HepG2 (cell line): ENCODE measurements at regions not wholly inside any gene's neighbourhood (a gene's known extent, or its start where the extent isn't known, plus 50 kb on each side); places are given as distances from the start of the nearest gene placed in this dataset.

Experiments used
- ATAC-seq: fragments of 200-7000 bp; cut with Tn5 transposase; 3 replicates; pipeline ENCODE4 v1.9.1; 2020; ENCODE audit warnings: mild to moderate bottlenecking, moderate library complexity
- BruUV-seq: library from RNA; stranded (reverse); fragments of 400-500 nt; replicated peaks from 2 replicates; lab custom pipeline; 2021; lab: Mats Ljungman, UMichigan
- CTCF ChIA-PET: fragments of 300-600 bp; formaldehyde crosslinking; extraction: SDS; loops from one replicate; lab custom pipeline; 2021; ENCODE audit warnings: low total read pairs, inconsistent platforms, low intra/inter-chr PET ratio; lab: Yijun Ruan, JAX
- POLR2A ChIA-PET: fragments of 350-600 bp; sonication (Branson Sonifier 250); formaldehyde crosslinking; loops from one replicate; lab custom pipeline; 2020; ENCODE audit warnings: antibody characterized with exemption, inconsistent platforms; lab: Yijun Ruan, JAX
- DNase-seq: peaks from one replicate; pipeline ENCODE4 v3.0.0-alpha.2; 2015; ENCODE audit warnings: low spot score
- FAIRE-seq: peaks from 3 replicates; lab custom pipeline; 2011; peaks lifted over from hg19 to GRCh38; lab: Jason Lieb, UNC
- H2AFZ ChIP-seq: one replicate; pipeline ENCODE4 v1.6.1; 2011; ENCODE audit warnings: low read length, inconsistent platforms
- H3K27ac ChIP-seq: fragments of 300-600 bp; 3 replicates; pipeline ENCODE4 v1.8.0; 2011; ENCODE audit warnings: mixed run types, mild to moderate bottlenecking, mixed read lengths, low read length, inconsistent platforms; ENCODE audit not compliant: insufficient read depth; ENCODE audit errors: extremely low read length
- H3K27me3 ChIP-seq, 2 experiments: fragments of 200-600 bp in 1 of 2; 2 replicates in 1 of 2; 3 replicates in 1 of 2; pipeline versions ENCODE4 v1.6.0 to v1.8.0; 2011; ENCODE audit warnings: low read length in 2 of 2, mild to moderate bottlenecking in 2 of 2, moderate library complexity in 2 of 2, inconsistent platforms in 1 of 2; ENCODE audit not compliant: insufficient read depth in 2 of 2, control insufficient read depth in 1 of 2
- H3K36me3 ChIP-seq, 2 experiments: fragments of 200-600 bp in 1 of 2; replicated peaks in 1 of 2; 2 replicates in 1 of 2; 3 replicates in 1 of 2; pipeline versions ENCODE4 v1.5.1 to v1.8.0; 2011; ENCODE audit warnings: low read length in 2 of 2, inconsistent platforms in 1 of 2; ENCODE audit not compliant: insufficient read depth in 2 of 2, control insufficient read depth in 1 of 2
- H3K4me1 ChIP-seq: 2 replicates; pipeline ENCODE4 v1.5.1; 2012; ENCODE audit warnings: low read length, inconsistent platforms; ENCODE audit not compliant: insufficient read depth
- H3K4me2 ChIP-seq: 2 replicates; pipeline ENCODE4 v1.6.0; 2011; ENCODE audit warnings: low read depth, low read length, inconsistent platforms
- H3K4me3 ChIP-seq, 3 experiments: fragments of 200-600 bp in 1 of 3; sonication (generic), shearing (Covaris generic) in 1 of 3; replicated peaks in 1 of 3; 2 replicates each; pipeline ENCODE4 v1.5.1; 2011 to 2016; ENCODE audit warnings: low read length in 3 of 3, inconsistent platforms in 2 of 3, low read depth in 2 of 3, mild to moderate bottlenecking in 2 of 3, control low read depth in 1 of 3, mixed read lengths in 1 of 3; ENCODE audit not compliant: insufficient read depth in 1 of 3
- H3K79me2 ChIP-seq: one replicate; pipeline ENCODE4 v1.6.1; 2011; ENCODE audit warnings: low read length, inconsistent platforms; ENCODE audit not compliant: insufficient read depth
- H3K9ac ChIP-seq: 2 replicates; pipeline ENCODE4 v1.6.0; 2011; ENCODE audit warnings: mild to moderate bottlenecking, low read depth, low read length, inconsistent platforms; ENCODE audit not compliant: insufficient read depth
- H3K9me3 ChIP-seq: 2 replicates; pipeline ENCODE4 v1.5.1; 2012; ENCODE audit warnings: mild to moderate bottlenecking, low read length
- H4K20me1 ChIP-seq: 2 replicates; pipeline ENCODE4 v1.6.0; 2011; ENCODE audit warnings: inconsistent platforms, mild to moderate bottlenecking, low read length, moderate library complexity; ENCODE audit not compliant: insufficient read depth
- ARNTL ChIP-seq: sonication (generic); formaldehyde crosslinking; IDR thresholded peaks from 2 replicates; pipeline ENCODE4 v1.4.0; 2020; ENCODE audit warnings: mild to moderate bottlenecking, missing genetic modification reagents
- NFRKB ChIP-seq: fragments of 450-650 bp; IDR thresholded peaks from 2 replicates; pipeline ENCODE4 v1.6.1; 2017
- NR1H2 ChIP-seq: sonication (generic); formaldehyde crosslinking; IDR thresholded peaks from 2 replicates; pipeline ENCODE4 v1.8.1; 2022; ENCODE audit warnings: low read depth, missing genetic modification reagents, borderline replicate concordance
- PTBP1 ChIP-seq: fragments of 200-400 bp; formaldehyde crosslinking; IDR thresholded peaks from 2 replicates; pipeline ENCODE4 v1.6.1; 2018; ENCODE audit warnings: low read length, low read depth; ENCODE audit not compliant: poor library complexity, severe bottlenecking
- TCF7 ChIP-seq: sonication (generic); IDR thresholded peaks from 2 replicates; pipeline ENCODE4 v1.6.1; 2016; ENCODE audit warnings: antibody characterized with exemption, low read depth
- YY1 ChIP-seq: IDR thresholded peaks from 2 replicates; pipeline ENCODE4 v1.6.1; 2011; ENCODE audit warnings: low read length, low read depth, moderate library complexity, mild to moderate bottlenecking; ENCODE audit not compliant: insufficient read depth, insufficient replicate concordance
- ZNF251 ChIP-seq: sonication (generic); formaldehyde crosslinking; IDR thresholded peaks from 2 replicates; pipeline ENCODE4 v1.9.0; 2021; ENCODE audit warnings: mild to moderate bottlenecking, missing genetic modification reagents
- ZNF468 ChIP-seq: sonication (generic); formaldehyde crosslinking; IDR thresholded peaks from 2 replicates; pipeline ENCODE4 v1.8.0; 2022; ENCODE audit warnings: mild to moderate bottlenecking, moderate library complexity, missing genetic modification reagents
- whole genome bisulfite sequencing: methylation state at CpG from one replicate; pipeline ENCODE4 v1.1.6; 2017; ENCODE audit warnings: low lambda C conversion rate; 5-methylcytosine and 5-hydroxymethylcytosine counted together
- in situ Hi-C: cut with HindIII; loops from 2 replicates; pipeline ENCODE4 v1.10.0; 2017; ENCODE audit warnings: low pct_unique_long_range_greater_than_20kb; ENCODE audit not compliant: extremely low pct_ligation_motif_present
- intact Hi-C: fragments of 100-400 bp; cut with micrococcal nuclease; formaldehyde crosslinking; loops from one replicate; pipeline ENCODE4 v1.10.0; 2022; ENCODE audit not compliant: unreplicated experiment
- TF ChIP-seq, protein P1 (sequence below): sonication (generic); formaldehyde crosslinking; IDR thresholded peaks from 2 replicates; pipeline ENCODE4 v1.4.0; 2020; ENCODE audit warnings: missing genetic modification reagents
- TF ChIP-seq, protein P2 (sequence below): IDR thresholded peaks from 2 replicates; pipeline ENCODE4 v1.6.1; 2016; ENCODE audit warnings: missing compliant biosample characterization, missing genetic modification reagents, borderline replicate concordance
- TF ChIP-seq, protein P3 (sequence below): sonication (generic); formaldehyde crosslinking; IDR thresholded peaks from 2 replicates; pipeline ENCODE4 v1.5.1; 2020; ENCODE audit warnings: missing genetic modification reagents, mild to moderate bottlenecking, borderline replicate concordance
- TF ChIP-seq, protein P4 (sequence below): sonication (generic); formaldehyde crosslinking; IDR thresholded peaks from 2 replicates; pipeline ENCODE4 v1.5.1; 2020; ENCODE audit warnings: mild to moderate bottlenecking, missing genetic modification reagents, borderline replicate concordance
- TF ChIP-seq, protein P5 (sequence below): sonication (generic); formaldehyde crosslinking; IDR thresholded peaks from 2 replicates; pipeline ENCODE4 v1.5.1; 2020; ENCODE audit warnings: missing genetic modification reagents, mild to moderate bottlenecking, borderline replicate concordance

DNA sequence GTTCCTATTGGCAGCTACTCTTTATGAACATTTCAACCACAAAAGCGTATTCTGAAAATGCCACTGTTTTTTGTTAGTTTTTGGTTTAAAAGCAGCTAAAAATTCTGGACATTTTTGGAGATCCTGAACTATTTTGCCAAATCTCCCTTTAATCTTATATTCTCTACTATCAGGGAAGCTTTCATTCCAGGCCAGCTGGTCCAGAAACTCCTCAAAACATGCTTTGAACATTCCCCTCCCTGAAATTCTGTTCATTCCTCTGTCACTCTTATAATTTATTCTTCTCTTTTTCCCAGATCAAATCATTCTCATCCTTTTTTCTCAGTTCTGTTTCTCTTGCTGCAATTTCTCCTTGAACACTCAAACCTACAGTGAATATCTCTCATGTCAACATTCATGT lies 790.9 kb upstream of the ARGLU1 start (continued):
- TF ChIP-seq, protein P1, sequence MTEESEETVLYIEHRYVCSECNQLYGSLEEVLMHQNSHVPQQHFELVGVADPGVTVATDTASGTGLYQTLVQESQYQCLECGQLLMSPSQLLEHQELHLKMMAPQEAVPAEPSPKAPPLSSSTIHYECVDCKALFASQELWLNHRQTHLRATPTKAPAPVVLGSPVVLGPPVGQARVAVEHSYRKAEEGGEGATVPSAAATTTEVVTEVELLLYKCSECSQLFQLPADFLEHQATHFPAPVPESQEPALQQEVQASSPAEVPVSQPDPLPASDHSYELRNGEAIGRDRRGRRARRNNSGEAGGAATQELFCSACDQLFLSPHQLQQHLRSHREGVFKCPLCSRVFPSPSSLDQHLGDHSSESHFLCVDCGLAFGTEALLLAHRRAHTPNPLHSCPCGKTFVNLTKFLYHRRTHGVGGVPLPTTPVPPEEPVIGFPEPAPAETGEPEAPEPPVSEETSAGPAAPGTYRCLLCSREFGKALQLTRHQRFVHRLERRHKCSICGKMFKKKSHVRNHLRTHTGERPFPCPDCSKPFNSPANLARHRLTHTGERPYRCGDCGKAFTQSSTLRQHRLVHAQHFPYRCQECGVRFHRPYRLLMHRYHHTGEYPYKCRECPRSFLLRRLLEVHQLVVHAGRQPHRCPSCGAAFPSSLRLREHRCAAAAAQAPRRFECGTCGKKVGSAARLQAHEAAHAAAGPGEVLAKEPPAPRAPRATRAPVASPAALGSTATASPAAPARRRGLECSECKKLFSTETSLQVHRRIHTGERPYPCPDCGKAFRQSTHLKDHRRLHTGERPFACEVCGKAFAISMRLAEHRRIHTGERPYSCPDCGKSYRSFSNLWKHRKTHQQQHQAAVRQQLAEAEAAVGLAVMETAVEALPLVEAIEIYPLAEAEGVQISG (CRISPR knock-in tag) = no peak
- no peak for TF ChIP-seq NFRKB
- no peak for TF ChIP-seq YY1
- TF ChIP-seq, protein P2, sequence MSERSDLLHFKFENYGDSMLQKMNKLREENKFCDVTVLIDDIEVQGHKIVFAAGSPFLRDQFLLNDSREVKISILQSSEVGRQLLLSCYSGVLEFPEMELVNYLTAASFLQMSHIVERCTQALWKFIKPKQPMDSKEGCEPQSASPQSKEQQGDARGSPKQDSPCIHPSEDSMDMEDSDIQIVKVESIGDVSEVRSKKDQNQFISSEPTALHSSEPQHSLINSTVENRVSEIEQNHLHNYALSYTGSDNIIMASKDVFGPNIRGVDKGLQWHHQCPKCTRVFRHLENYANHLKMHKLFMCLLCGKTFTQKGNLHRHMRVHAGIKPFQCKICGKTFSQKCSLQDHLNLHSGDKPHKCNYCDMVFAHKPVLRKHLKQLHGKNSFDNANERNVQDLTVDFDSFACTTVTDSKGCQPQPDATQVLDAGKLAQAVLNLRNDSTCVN (CRISPR knock-in tag) = no peak

DNA sequence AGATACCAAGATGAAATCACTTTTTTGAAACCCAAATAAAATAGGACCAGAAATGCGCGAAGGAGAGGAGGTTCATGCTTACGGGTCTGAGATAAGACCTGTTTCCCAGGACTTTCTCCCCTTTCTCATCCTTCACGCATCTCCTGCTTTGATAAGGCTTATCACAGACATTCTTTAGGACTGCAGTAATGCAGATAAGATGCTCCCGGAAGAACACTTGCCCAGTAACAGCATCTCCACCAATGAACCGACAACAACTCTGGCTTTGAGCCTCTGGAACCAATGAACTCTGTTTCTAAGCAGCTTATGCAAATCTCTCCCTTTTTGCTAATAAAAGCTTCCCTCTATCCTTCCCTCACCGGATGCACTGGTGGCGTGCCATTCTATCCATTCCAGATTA lies 783.4 kb upstream of the ARGLU1 start:
- in situ Hi-C loops = no loop called here
- BruUV-seq = no TSS peak
- Histone ChIP-seq H3K36me3 (no peaks in the 10 kb centered on the region), H3K79me2 (no peaks in the 10 kb centered on the region), H3K4me3 (no peak overlapping the region), H3K27ac (no peak overlapping the region), H3K27me3 (no peaks in the 10 kb centered on the region; a peak in 2 of 5 replicates), H3K9ac (no peak overlapping the region), H3K4me1 (no peaks in the 10 kb centered on the region), H3K4me2 (no peak overlapping the region), H4K20me1 (no peaks in the 10 kb centered on the region), H3K9me3 (no peaks in the 10 kb centered on the region), H2AFZ (no peak overlapping the region)
- WGBS = 11% methylated on average over 8 of the region's 8 CpGs
- DNase-seq (no peak), ATAC-seq (no peak), FAIRE-seq (no peak)
- ChIA-PET CTCF (no interaction called here), POLR2A (no interaction called here)
- intact Hi-C loops = no loop called here
- TF ChIP-seq TCF7 (no peak), ZNF251 (CRISPR knock-in tag) (no peak), ARNTL (no peak), ZNF468 (CRISPR knock-in tag) (no peak), NR1H2 (CRISPR knock-in tag) (no peak), PTBP1 (no peak)
- TF ChIP-seq, protein P3, sequence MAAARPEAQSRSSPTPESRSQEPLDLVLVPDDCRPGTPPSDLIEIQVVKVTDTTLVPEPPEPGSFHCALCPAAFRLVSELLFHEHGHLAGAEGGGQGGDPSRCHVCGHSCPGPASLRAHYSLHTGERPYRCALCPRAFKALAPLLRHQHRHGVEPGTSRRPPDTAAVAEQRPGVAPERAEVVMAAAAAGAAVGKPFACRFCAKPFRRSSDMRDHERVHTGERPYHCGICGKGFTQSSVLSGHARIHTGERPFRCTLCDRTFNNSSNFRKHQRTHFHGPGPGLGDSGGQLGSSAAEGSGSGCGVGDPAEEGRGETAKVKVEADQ (CRISPR knock-in tag) = no peak
- TF ChIP-seq, protein P4, sequence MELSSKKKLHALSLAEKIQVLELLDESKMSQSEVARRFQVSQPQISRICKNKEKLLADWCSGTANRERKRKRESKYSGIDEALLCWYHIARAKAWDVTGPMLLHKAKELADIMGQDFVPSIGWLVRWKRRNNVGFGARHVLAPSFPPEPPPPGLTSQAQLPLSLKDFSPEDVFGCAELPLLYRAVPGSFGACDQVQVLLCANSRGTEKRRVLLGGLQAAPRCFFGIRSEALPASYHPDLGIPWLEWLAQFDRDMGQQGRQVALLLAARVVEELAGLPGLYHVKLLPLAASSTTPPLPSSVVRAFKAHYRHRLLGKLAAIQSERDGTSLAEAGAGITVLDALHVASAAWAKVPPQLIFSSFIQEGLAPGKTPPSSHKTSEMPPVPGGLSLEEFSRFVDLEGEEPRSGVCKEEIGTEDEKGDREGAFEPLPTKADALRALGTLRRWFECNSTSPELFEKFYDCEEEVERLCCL (CRISPR knock-in tag) = no peak
- TF ChIP-seq, protein P5, sequence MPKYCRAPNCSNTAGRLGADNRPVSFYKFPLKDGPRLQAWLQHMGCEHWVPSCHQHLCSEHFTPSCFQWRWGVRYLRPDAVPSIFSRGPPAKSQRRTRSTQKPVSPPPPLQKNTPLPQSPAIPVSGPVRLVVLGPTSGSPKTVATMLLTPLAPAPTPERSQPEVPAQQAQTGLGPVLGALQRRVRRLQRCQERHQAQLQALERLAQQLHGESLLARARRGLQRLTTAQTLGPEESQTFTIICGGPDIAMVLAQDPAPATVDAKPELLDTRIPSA (CRISPR knock-in tag) = no peak
